Stomach (tissue), 4 donors: ENCODE measurements at regions not wholly inside any gene's neighbourhood (a gene's known extent, or its start where the extent isn't known, plus 50 kb on each side); places are given as distances from the start of the nearest gene placed in this dataset.

ENCODE experiments used
- CTCF ChIP-seq, 7 experiments: fragments of 450-650 bp in 4 of 7; fragments of 200-600 bp in 3 of 7; sonication (generic) in 3 of 7; IDR thresholded peaks; one replicate each; pipeline ENCODE4 v1.5.1; 2016 to 2019; ENCODE audit warnings: antibody characterized with exemption in 7 of 7, control low read depth in 2 of 7, mild to moderate bottlenecking in 1 of 7
- POLR2AphosphoS5 ChIP-seq, 3 donors: sonication (generic); formaldehyde crosslinking; IDR thresholded peaks; one replicate each; pipeline ENCODE4 v1.6.1; 2016; ENCODE audit warnings: antibody characterized with exemption in 3 of 3

DNA sequence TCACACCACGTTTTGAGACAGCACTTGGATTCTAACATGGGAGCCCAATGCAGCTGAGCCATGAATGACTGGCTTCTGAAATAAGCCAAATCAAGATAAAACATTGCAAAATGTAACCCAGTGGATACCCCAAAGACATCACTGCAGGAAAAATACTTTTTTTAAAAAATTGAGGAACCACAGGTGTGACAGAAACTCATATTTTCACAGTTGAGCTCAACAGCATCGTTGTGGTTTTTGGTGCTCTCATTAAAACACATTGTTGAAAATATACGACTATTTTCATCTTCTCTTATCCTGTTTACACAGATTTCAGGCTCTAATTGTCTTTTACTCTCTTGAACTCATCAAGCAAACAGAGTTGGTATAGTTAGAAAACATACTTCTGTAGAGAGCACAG, 429.3 kb upstream of the VRK2 start:
- TF ChIP-seq CTCF (IDR thresholded peaks at IDR 0.05) = no peak
- no peak for TF ChIP-seq POLR2AphosphoS5 (IDR thresholded peaks at IDR 0.05)
